Activated CD8-positive, alpha-beta T cell treated with anti-CD3 and anti-CD28 coated beads, Interleukin-2, amount 10 ng/mL, durations not matched to agents 7 days and 5 days (primary cell): ENCODE measurements at regions not wholly inside any gene's neighbourhood (a gene's known extent, or its start where the extent isn't known, plus 50 kb on each side); places are given as distances from the start of the nearest gene placed in this dataset.

Experiments
- ATAC-seq: fragments of 150-1000 bp; cut with Tn5 transposase; one replicate; pipeline ENCODE4 v1.10.0; 2021; ENCODE audit warnings: moderate library complexity
- CTCF ChIA-PET: fragments of 350-600 bp; sonication (Branson Sonifier 250); formaldehyde crosslinking; loops from one replicate; lab custom pipeline; 2021; ENCODE audit warnings: antibody characterized with exemption; lab: Charles Lee
- POLR2A ChIA-PET: fragments of 350-600 bp; sonication (Branson Sonifier 250); formaldehyde crosslinking; loops from one replicate; lab custom pipeline; 2021; ENCODE audit warnings: antibody characterized with exemption; lab: Charles Lee
- DNase-seq: peaks from one replicate; pipeline ENCODE4 v3.0.0-alpha.2; 2020
- H3K27ac Mint-ChIP-seq: one replicate; pipeline ENCODE4 v1.8.0; 2021; ENCODE audit warnings: mild to moderate bottlenecking, mixed read lengths
- H3K27me3 Mint-ChIP-seq: one replicate; pipeline ENCODE4 v1.8.0; 2021; ENCODE audit warnings: low read depth, mixed read lengths
- H3K36me3 Mint-ChIP-seq: one replicate; pipeline ENCODE4 v1.8.0; 2021; ENCODE audit warnings: low read depth, mixed read lengths
- H3K4me1 Mint-ChIP-seq: one replicate; pipeline ENCODE4 v1.8.0; 2021; ENCODE audit warnings: low read depth, mixed read lengths
- H3K4me3 Mint-ChIP-seq: one replicate; pipeline ENCODE4 v1.8.0; 2021; ENCODE audit warnings: mild to moderate bottlenecking, mixed read lengths
- H3K9me3 Mint-ChIP-seq: one replicate; pipeline ENCODE4 v1.8.0; 2022; ENCODE audit warnings: mixed read lengths; ENCODE audit not compliant: insufficient read depth

DNA sequence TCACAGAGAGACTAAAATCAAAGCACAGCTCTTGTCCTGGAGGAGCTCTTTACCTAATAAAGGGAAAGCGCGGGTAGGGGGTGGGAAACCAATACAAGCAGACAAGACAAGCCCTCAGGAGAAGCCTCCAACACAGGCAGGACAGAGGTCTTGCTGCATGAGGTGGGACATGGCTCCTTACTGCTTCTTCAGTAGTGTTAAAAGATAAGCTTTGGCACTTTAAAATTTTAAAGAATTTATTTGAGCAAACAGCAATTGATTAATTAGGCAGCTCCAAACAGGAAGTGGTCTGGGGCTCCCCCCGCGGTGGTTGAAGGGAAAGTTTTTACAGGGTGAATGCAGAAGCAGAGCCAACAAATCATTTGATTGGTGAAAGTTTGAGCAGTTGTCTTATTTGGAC is 50.3 kb upstream of the MACC1 start:
- Mint-ChIP-seq H3K4me1 (no peaks in the 10 kb centered on the region), H3K4me3 (no peak overlapping the region), H3K27me3 (peaks cover 2% of the 10 kb centered on the region), H3K27ac (no peak overlapping the region), H3K36me3 (no peaks in the 10 kb centered on the region), H3K9me3 (no peaks in the 10 kb centered on the region)
- ChIA-PET CTCF (no interaction called here), POLR2A (no interaction called here)
- DNase-seq (no peak), ATAC-seq (no peak)

DNA sequence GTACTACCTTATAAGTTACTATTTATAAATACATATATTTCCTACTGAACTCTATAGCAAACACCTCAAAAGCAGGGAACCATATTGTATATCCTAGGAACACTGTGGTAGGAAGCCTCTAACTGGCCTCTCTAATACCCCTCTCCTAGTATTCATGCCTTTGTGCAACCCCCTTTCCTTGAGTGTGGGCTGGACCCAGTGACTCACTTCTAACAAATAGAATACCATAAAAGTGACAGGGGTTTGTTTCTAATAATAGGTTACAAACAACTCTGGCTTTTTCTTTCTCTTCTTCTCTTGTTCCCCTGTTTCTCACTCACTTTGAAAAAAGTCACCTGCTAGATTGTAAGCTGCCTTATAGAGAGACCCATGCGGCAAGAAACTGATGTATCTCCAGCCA is 51.6 kb upstream of the MACC1 start:
- H3K36me3 Mint-ChIP-seq, result no peaks in the 10 kb centered on the region
- H3K27ac Mint-ChIP-seq, result no peak overlapping the region
- peaks cover 2% of the 10 kb centered on the region for H3K27me3 Mint-ChIP-seq
- CTCF ChIA-PET, result no interaction called here
- H3K4me1 Mint-ChIP-seq, result no peaks in the 10 kb centered on the region
- no peaks in the 10 kb centered on the region for H3K9me3 Mint-ChIP-seq
- DNase-seq (no peak), ATAC-seq (no peak)
- POLR2A ChIA-PET, result no interaction called here
- H3K4me3 Mint-ChIP-seq, result no peak overlapping the region

DNA sequence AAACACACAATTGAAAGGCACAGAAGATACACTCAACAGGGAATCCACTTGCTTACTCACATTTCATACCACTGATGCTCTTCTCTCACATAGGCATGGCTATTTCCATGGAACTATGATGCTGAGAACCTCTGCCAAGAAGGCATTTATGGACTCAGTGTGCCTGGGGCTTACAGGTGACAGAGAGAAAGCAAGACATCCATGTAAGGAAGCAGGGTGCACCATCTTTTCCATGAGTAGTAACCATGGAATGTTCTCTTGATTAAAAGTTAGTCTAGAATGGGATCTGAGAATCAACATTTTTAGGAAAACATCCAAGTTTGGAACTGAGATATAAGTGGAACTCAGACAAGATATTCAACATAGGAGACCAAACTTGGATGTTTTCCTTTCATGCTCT is 52.5 kb upstream of the MACC1 start:
- DNase-seq (no peak), ATAC-seq (no peak)
- no peak overlapping the region for H3K4me3 Mint-ChIP-seq
- no peaks in the 10 kb centered on the region for H3K36me3 Mint-ChIP-seq
- no peak overlapping the region for H3K27ac Mint-ChIP-seq
- H3K4me1 Mint-ChIP-seq, result no peaks in the 10 kb centered on the region
- ChIA-PET CTCF (no interaction called here), POLR2A (no interaction called here)
- peaks cover 2% of the 10 kb centered on the region for H3K27me3 Mint-ChIP-seq
- no peaks in the 10 kb centered on the region for H3K9me3 Mint-ChIP-seq

DNA sequence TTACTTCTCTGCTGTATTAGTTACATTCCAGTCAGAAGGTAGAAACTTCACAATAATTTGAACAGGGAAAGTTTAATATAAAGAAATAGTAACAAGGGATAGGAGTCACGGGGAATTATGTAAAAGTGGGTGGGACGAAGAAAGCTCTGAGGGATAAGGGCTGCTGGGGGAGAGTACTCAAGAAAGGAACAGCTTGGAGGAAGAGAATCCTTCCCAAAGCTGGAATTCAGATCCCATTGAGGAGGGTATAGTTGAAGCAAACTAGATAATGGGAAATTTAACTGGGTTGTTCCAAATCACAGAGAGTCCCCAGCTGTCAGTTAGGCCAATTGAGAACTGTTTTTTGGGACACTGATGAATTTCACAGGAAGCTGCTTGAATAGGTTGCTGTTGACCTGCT is 53.2 kb upstream of the MACC1 start:
- H3K4me3 Mint-ChIP-seq, result no peak overlapping the region
- H3K27ac Mint-ChIP-seq, result no peak overlapping the region

DNA sequence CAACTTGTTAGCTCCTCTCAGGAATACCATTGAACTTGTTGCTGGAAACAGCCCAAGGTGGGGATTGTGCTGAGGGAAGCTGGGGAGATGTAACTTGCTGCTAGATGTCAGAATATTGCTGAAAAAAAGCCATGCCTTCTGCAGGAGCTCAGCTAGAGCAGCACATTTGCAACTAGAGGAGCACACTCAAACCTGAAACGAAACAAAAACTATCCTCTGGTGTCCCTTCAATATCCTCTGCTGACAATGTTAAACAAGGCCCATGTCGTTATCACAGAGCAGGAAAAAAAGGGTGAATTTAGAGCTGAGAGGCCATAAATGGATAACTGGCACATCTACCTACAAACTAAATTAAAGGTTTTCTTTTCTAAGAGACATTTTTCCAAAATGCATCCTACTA is 53.7 kb upstream of the MACC1 start:
- H3K27ac Mint-ChIP-seq, result no peak overlapping the region
- peaks cover under 1% of the 10 kb centered on the region for H3K27me3 Mint-ChIP-seq
- CTCF ChIA-PET, result no interaction called here
- POLR2A ChIA-PET, result no interaction called here
- H3K9me3 Mint-ChIP-seq, result no peaks in the 10 kb centered on the region
- DNase-seq (no peak), ATAC-seq (no peak)
- H3K4me1 Mint-ChIP-seq, result no peaks in the 10 kb centered on the region
- H3K36me3 Mint-ChIP-seq, result no peaks in the 10 kb centered on the region
- H3K4me3 Mint-ChIP-seq, result no peak overlapping the region

More for the DNA sequence above, 53.2 kb upstream of the MACC1 start:
- Mint-ChIP-seq H3K27me3 (peaks cover 2% of the 10 kb centered on the region), H3K9me3 (no peaks in the 10 kb centered on the region), H3K36me3 (no peaks in the 10 kb centered on the region), H3K4me1 (no peaks in the 10 kb centered on the region)
- ATAC-seq (no peak), DNase-seq (no peak)
- CTCF ChIA-PET, result no interaction called here
- POLR2A ChIA-PET, result no interaction called here

DNA sequence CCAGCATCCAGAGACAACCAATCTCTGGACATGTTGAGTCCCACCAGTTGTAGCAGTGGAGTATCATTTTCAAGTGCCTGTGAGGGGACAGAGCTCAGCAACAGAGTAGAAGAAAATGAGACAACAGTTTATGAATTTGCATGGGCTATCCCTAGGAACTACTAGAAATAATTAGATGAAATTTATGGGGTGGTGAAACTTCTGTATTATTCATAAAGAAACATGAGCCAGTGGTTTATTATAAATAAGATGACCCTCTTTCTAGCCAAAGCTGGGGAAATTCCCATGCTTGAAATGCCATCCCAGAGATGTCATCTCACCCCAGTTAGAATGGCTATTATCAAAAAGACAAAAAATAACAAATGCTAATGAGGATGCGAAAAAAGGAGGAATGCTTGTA is 55.1 kb upstream of the ITGB8 start:
- ChIA-PET CTCF (interaction anchor here (1.0 to 1.2 kb wide), 2 partner anchors 521 to 566 kb away, joined by 3 read pairs; partner anchors contain the start of gene POLR1F), POLR2A (no interaction called here)
- Mint-ChIP-seq H3K4me1 (no peaks in the 10 kb centered on the region), H3K36me3 (no peaks in the 10 kb centered on the region), H3K27me3 (no peaks in the 10 kb centered on the region), H3K27ac (no peak overlapping the region), H3K4me3 (no peak overlapping the region), H3K9me3 (no peaks in the 10 kb centered on the region)
- DNase-seq (no peak), ATAC-seq (no peak)

DNA sequence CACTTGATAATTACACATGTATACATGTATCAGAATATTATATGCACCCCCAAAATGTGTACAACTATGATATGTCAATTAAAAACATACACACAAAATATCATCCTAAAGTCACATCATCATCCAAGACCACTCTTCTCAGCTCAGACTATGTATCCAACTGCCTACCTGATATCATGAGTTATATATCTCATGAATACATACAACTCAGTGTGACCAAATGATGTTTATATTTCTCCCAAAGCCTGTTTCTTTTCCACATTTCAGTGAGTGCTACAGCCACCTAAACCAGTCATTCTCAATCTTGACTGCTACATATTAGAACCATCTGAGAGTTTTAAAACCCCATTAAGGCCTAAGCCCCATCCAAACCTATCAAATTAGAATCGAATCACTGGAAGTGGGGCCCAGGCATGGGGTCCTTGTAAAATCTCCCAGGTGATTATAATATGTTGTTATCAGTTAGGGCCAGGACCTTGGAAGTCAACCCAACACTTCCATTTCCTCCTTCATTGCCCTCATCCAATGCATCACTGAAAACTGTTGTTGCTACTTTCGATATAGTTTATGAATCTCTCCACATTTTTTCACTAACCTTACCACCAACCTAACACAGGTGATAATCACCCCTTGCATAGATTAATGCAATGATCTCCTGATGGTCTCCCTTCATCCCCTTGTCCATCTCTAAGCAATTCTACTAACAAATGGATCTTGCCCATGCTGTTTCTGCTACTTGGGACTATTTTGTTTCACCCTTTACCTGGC is 53.8 kb upstream of the ITGB8 start:
- no peaks in the 10 kb centered on the region for H3K27me3 Mint-ChIP-seq
- DNase-seq, result no peak
- peak; percentile 60 for ATAC-seq
- no peak overlapping the region for H3K4me3 Mint-ChIP-seq
- no peaks in the 10 kb centered on the region for H3K4me1 Mint-ChIP-seq
- CTCF ChIA-PET, result interaction anchor here (1.0 kb wide), 1 partner anchor 568 kb away, joined by 3 read pairs; the partner anchor contains the start of gene POLR1F
- no peak overlapping the region for H3K27ac Mint-ChIP-seq
- no peaks in the 10 kb centered on the region for H3K9me3 Mint-ChIP-seq
- POLR2A ChIA-PET, result no interaction called here
- H3K36me3 Mint-ChIP-seq, result no peaks in the 10 kb centered on the region

DNA sequence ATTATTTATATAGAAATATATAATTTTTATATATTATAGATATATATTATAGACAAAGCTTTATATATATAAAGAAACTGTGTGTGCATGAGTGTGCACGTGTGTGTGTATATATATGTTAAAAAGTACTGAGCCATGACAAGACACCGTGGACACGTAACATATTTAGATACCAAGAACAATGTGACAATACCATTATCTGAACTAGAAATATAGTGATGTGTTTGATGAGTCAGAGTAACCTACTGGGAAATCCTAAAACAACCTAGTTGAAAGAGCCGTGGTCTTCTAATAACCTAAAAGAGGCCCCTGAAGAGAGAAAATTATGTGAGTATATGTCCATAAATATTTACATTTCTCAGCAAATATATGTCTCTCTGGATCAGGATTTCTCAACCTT is 50.7 kb upstream of the ITGB8 start:
- H3K27me3 Mint-ChIP-seq, result no peaks in the 10 kb centered on the region
- H3K9me3 Mint-ChIP-seq, result no peaks in the 10 kb centered on the region
- no peaks in the 10 kb centered on the region for H3K4me1 Mint-ChIP-seq
- POLR2A ChIA-PET, result no interaction called here
- H3K36me3 Mint-ChIP-seq, result no peaks in the 10 kb centered on the region
- no peak overlapping the region for H3K27ac Mint-ChIP-seq
- CTCF ChIA-PET, result no interaction called here
- DNase-seq (no peak), ATAC-seq (peak; percentile 23)
- H3K4me3 Mint-ChIP-seq, result no peak overlapping the region

DNA sequence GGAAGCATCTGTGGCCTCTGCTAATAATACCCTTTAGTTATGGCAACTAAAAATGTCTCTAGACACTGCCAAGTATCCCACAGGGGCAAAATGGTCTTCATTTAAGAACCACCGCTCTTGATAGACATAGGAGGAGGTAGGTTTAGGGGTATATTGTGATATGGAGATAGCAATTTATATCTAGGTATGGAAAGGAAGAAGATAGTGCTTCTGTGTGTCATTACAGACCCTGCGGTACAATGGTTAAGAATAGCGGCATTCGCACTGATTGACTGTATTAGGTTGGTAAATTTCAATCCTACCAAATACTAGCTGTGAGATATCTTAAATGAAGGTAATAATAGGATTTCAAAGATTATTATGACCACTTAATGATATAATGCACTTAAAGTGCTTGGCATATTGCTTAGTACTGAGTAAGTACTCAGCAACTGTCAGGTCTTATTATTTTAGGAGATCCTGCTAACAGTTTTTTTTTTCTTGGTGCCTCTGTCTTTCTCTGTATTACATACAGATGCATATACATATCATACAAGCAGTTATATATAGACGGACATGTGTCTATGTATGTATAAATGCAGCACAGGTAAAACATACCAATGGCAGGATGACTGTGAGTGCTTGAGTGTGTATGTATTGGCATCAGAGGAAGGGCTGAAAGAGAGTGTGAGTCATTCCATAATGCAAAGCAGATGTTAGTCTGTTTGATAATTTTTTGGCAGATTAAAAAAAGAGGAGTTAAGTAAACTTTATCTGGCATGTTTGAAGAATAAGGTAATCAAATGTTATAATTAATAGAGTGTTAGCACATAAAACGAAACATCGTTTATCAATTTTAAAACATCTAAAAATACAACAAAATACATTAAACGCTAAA is 50.0 kb upstream of the ITGB8 start:
- no peak overlapping the region for H3K27ac Mint-ChIP-seq
- no peaks in the 10 kb centered on the region for H3K27me3 Mint-ChIP-seq
- H3K4me1 Mint-ChIP-seq, result no peaks in the 10 kb centered on the region
- ATAC-seq, result peak; percentile 41
- no peaks in the 10 kb centered on the region for H3K9me3 Mint-ChIP-seq
- no peaks in the 10 kb centered on the region for H3K36me3 Mint-ChIP-seq
- DNase-seq, result no peak
- POLR2A ChIA-PET, result no interaction called here
- no peak overlapping the region for H3K4me3 Mint-ChIP-seq
- CTCF ChIA-PET, result no interaction called here
